CD4-positive, alpha-beta T cell treated with Interleukin-6 for 4 hours (primary cell): ENCODE measurements at regions not wholly inside any gene's neighbourhood (a gene's known extent, or its start where the extent isn't known, plus 50 kb on each side); places are given as distances from the start of the nearest gene placed in this dataset.

Source experiments
- DNase-seq: peaks from one replicate; pipeline ENCODE4 v3.0.0-alpha.2; 2020; ENCODE audit warnings: mixed read lengths

DNA sequence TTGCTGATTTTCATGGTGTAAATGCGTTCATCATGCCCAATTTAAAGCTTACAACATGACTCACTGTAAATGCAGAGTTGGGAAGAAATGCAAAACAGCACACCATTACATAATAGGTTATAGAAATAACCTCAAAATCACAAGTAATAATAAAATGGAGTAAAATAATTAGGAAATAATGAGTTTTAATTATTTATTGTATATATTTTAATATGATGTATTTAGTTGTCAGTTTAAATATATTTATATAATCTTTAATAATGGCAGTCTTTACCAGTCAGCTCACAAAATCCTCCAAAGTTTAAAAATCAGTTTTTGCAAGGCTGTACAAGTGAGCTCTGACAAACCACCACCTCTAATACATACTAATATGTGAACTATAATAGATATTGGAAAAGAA is 180.2 kb downstream of the RND3 start:
- no peak for DNase-seq

- DNase-seq, result no peak
Observed at GRCh38 chr2:150303281-150303680, 184.2 kb downstream of the RND3 start.

- no peak for DNase-seq
Observed at GRCh38 chr2:150298571-150299305, 188.7 kb downstream of the RND3 start.

- no peak for DNase-seq
Observed at GRCh38 chr2:150296770-150297546, 190.5 kb downstream of the RND3 start.

- no peak for DNase-seq
Observed at GRCh38 chr2:150295544-150295943, 191.9 kb downstream of the RND3 start.

GRCh38 chr2:150293771-150294170 is 193.7 kb downstream of the RND3 start:
- no peak for DNase-seq

- no peak for DNase-seq
Observed at GRCh38 chr2:150292807-150293206, 194.7 kb downstream of the RND3 start.

DNA sequence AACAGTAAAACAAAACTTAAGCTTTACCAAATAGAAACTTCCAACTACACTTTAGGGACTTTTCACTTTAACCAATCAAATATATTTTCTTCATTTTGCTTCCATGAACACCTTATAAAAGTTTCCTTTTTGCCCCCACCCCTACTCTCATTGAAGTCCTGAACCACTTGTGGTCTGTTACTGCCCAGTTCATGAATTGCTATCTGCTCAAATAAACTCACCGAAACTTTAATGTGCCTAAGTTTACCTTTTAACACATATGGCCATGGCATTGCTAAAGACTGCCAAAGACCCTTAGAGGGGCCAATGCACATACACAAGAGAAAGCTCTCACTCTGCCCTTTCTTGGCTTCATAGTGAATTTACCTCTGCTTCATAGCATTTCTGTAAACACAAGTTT is 195.3 kb downstream of the RND3 start:
- DNase-seq, result no peak

- no peak for DNase-seq
Observed at GRCh38 chr2:150286730-150287362, 200.6 kb downstream of the RND3 start.

DNA sequence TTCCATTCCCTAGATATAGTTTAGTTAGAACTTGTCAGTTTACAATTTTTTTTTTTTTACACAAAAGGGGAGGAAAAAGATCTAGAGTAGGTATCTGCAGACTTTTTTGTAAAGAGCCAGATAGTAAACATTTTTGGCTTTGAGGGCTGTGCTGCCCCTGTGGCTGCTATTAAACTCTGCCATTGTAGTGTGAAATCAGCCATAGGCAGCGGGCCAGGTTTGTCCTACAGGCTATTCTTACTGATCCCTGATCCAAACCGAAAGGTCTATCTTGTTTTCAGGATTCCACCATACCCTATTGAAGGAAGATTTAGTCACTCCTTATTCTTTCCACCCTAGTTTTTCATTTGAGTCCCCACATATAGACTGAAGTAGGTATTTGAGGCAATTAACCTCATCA is 203.4 kb downstream of the RND3 start:
- no peak for DNase-seq

DNA sequence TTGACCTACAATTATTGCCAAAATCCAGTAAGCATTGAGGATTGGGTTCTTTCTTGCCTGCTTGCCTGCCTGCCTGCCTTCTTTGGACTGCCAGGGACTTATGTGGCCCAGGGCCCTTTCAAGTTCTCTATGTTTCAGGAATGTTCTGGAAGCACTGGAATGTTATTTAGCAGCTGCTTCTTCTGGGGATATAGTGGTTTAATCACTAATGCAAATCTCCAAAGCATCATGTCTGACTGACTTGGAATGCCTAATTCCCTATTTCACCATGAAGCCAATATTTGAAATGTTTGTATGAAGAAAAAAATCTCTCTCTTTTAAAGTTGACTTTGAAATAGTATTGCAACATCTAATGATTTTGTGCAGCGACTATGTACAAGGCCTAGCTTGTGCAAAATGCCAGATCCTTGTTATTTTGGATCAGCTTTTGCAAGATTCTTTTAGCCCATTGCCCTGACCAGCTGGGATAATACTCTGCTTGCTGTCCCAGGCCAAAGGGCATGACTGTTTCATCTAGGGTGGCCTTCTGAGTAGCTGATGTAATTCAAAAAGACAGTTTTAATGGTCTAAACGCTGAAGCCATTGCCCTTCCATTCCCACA is 204.6 kb downstream of the RND3 start:
- DNase-seq, result no peak

GRCh38 chr2:150282357-150282756 is 205.1 kb downstream of the RND3 start:
- DNase-seq, result no peak

GRCh38 chr2:150280231-150280630 is 207.2 kb downstream of the RND3 start:
- no peak for DNase-seq

DNA sequence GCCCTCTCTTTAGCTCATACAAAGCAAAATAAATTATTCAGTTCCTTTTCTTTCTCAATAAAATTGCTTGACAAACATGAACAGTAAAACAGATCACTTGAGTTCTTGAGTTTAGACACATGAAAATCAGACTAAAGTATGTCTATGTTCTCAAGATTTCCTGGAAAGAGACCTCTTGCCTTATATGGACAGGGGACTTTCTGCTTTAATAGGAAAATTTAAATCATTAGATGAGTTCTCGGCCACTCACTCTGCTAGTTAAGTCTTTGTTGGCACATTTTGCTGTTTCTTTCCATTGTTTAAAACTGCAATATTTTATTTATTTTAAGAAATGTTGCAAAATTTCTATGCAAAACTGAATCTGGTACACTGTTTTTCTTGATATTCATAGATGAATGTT is 207.8 kb downstream of the RND3 start:
- no peak for DNase-seq

- no peak for DNase-seq
Observed at GRCh38 chr2:150276737-150277136, 210.7 kb downstream of the RND3 start.

GRCh38 chr2:150274108-150274507 is 213.4 kb downstream of the RND3 start:
- DNase-seq, result no peak

DNA sequence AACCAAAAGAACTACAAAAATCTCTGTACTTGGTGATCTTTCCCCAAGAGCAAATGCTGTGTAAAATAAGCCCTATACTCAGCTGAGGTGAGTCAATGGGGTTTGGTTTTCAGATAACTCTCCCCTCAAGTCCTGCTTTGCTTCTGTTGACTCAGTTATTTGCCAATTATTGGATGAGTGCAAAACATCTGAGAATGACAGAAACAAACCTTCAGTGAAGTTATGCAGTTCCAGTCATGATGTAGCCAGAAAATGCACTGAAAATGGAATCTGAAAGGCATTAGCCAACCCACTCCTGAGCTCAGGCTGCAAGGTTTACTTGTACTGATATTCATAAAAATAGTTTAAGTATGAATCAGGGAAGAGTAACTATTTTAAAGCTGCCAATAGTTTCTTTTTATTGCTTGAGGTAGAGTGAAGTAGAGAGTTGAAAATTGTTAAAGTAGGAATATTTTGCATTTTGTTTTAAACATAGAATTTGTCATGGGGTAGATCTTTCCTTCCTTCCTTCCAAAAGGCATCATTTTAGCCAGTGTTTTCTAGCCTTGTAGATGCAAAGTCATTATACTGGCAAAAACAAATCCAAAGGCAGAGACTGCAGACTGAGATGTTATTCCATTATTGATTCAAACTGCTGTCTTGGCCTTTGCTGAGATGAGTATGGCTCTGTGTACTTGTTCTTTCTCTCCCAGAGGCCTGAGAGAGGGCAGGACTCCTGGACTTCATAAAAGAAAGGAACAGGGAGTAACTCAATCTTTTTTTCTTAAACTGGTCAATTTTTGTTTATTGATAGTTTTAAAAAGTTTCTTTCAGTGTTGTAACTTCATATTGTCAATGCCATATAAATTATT is 215.3 kb downstream of the RND3 start:
- DNase-seq, result no peak

DNA sequence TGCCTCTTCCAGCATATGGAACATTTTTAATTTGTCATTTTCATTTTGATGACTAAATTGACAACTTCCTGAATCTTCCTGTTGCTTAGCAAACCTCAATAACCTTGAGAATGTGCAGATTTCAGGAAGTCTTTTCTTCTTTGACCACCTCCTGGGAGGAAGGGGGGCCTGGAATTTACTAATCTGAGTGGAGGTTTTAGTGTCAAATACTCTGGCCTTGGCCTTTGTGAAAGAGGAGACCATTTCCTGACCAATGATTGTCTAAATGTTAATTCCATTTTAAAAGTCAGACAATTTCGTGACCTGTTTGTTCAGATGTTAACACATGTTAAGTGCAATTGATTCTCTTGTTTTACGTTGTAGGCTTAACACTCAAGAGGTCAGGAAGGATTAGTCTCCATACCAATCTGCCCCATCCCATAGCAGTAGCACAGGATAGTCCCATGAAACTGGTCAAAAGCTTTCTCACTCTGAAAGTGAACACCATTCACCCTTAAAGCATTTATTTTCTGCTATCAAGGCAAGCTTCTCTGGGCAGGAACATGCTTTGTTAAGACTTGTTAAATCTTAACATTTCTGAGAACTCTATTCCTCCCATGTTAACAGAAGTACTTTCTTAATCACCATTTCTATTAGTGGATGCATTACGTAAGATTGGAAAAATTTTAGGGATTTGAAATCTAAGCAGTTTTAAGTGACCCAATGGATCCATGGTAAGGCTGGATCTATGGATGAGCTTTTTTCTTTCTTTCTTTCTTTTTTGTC is 219.6 kb downstream of the RND3 start:
- DNase-seq, result no peak

GRCh38 chr2:150266931-150267330 is 220.5 kb downstream of the RND3 start:
- DNase-seq, result no peak

DNA sequence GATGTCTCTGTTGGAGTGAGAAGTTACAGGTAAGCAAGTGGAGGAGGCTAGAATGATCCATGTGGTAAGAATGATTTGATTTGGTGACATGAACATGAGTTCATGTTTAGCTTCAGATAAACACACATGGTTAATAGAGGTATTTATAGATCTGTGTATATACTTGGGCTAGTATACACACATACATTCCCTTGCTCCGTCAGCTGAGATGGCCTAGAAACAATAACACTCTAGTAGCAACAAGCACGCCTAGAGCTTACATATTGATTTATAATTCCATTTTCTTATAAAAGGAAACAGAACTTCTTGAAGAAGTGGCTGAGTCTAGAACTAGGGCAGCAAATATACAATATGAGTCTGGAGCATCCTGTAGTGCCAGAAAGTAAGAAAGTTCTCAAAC is 223.0 kb downstream of the RND3 start:
- no peak for DNase-seq

GRCh38 chr2:150261691-150262090 is 225.8 kb downstream of the RND3 start:
- no peak for DNase-seq

GRCh38 chr2:150260636-150261035 is 226.8 kb downstream of the RND3 start:
- DNase-seq, result no peak
